ENCODE measurements at regions not wholly inside any gene's neighbourhood (a gene's known extent, or its start where the extent isn't known, plus 50 kb on each side); places are given as distances from the start of the nearest gene placed in this dataset.

GRCh38 chr5:162209005-162209605, 141.5 kb downstream of the GABRG2 start:
- ChIA-PET POLR2A (no interaction called here), CTCF (interaction anchor here (0.6 to 4.8 kb wide), 20 partner anchors 9 to 1701 kb away, joined by 3 to 33 read pairs (median 4); no protein-coding TSS in a partner anchor)
- peak; percentile 28 for DNase-seq (ENCODE audit: extremely low spot score)
- TF ChIP-seq, protein P1, sequence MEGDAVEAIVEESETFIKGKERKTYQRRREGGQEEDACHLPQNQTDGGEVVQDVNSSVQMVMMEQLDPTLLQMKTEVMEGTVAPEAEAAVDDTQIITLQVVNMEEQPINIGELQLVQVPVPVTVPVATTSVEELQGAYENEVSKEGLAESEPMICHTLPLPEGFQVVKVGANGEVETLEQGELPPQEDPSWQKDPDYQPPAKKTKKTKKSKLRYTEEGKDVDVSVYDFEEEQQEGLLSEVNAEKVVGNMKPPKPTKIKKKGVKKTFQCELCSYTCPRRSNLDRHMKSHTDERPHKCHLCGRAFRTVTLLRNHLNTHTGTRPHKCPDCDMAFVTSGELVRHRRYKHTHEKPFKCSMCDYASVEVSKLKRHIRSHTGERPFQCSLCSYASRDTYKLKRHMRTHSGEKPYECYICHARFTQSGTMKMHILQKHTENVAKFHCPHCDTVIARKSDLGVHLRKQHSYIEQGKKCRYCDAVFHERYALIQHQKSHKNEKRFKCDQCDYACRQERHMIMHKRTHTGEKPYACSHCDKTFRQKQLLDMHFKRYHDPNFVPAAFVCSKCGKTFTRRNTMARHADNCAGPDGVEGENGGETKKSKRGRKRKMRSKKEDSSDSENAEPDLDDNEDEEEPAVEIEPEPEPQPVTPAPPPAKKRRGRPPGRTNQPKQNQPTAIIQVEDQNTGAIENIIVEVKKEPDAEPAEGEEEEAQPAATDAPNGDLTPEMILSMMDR (IDR thresholded peaks at IDR 0.05; ENCODE audit: control extremely low read depth, extremely low read depth, low read depth, missing control alignments): peak; percentile 55

- TF ChIP-seq, protein P1 (IDR thresholded peaks at IDR 0.05; ENCODE audit: control extremely low read depth, extremely low read depth, low read depth, missing control alignments): no peak
- no peak for DNase-seq (ENCODE audit: extremely low spot score)
- CTCF ChIA-PET: interaction anchor here (1.0 kb wide), 1 partner anchor 1194 kb away, joined by 3 read pairs; no protein-coding TSS in a partner anchor
- POLR2A ChIA-PET: no interaction called here
Observed at GRCh38 chr5:162214551-162214950, 147.0 kb downstream of the GABRG2 start.

DNA sequence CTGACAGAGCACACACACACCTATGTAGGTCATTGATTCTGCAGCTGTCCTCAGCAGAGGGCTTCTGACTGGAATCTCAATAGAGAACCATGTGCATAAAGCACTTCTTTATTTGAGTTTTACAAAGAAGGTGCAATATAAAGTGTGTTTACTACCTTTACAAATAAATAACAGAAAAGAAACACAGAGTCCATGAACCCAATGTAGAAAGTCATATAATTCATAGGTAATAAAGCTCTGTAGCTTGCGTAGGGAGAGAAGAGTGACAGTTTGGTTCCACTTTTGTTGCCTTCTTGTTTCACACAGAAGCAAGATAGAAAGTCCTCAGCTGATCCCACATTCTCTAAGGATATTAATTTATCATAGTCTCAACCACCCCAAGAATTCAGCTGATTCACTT, 149.5 kb downstream of the GABRG2 start:
- ChIA-PET POLR2A (no interaction called here), CTCF (interaction anchor here (0.9 to 3.6 kb wide), 4 partner anchors 9 to 1192 kb away, joined by 3 to 23 read pairs (median 5); no protein-coding TSS in a partner anchor)
- TF ChIP-seq, protein P1 (IDR thresholded peaks at IDR 0.05; ENCODE audit: control extremely low read depth, extremely low read depth, low read depth, missing control alignments): no peak
- DNase-seq (ENCODE audit: extremely low spot score): no peak

GRCh38 chr5:162221910-162222309, 154.3 kb downstream of the GABRG2 start:
- TF ChIP-seq, protein P1 (IDR thresholded peaks at IDR 0.05; ENCODE audit: control extremely low read depth, extremely low read depth, low read depth, missing control alignments): no peak
- ChIA-PET POLR2A (no interaction called here), CTCF (interaction anchor here (1.2 to 2.1 kb wide), 2 partner anchors 13 to 1187 kb away, joined by 4 to 5 read pairs; no protein-coding TSS in a partner anchor)
- no peak for DNase-seq (ENCODE audit: extremely low spot score)

- ChIA-PET POLR2A (no interaction called here), CTCF (interaction anchor here (1.0 to 2.1 kb wide), 5 partner anchors 9 to 1181 kb away, joined by 3 to 6 read pairs (median 3); no protein-coding TSS in a partner anchor)
- no peak for DNase-seq (ENCODE audit: extremely low spot score)
- TF ChIP-seq, protein P1 (IDR thresholded peaks at IDR 0.05; ENCODE audit: control extremely low read depth, extremely low read depth, low read depth, missing control alignments): no peak
Observed at GRCh38 chr5:162227075-162227474, 159.5 kb downstream of the GABRG2 start.

DNA sequence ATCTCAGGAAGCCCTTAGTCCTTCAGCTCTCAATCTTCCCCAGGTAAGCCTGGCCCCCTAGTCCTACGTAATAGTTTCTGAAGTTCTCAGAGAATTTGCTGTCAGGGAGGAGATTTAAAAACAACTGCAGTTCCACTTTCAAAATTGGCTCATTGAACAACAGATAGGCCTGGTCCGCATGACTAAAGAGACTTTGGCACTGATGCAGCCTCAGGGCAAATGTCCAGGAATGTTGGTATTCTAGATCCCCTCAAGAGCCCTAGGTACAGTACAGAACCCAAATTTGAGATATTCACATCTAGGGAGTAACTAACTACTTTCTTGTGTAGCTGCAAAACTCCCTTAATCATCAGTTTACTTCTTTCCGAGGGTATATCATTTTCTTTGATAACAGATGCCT, 162.8 kb downstream of the GABRG2 start:
- DNase-seq (ENCODE audit: extremely low spot score): no peak
- ChIA-PET CTCF (interaction anchor here (1.6 kb wide), 1 partner anchor 21 kb away, joined by 3 read pairs; no protein-coding TSS in a partner anchor), POLR2A (no interaction called here)
- TF ChIP-seq, protein P1 (IDR thresholded peaks at IDR 0.05; ENCODE audit: control extremely low read depth, extremely low read depth, low read depth, missing control alignments): no peak
